Small intestine (tissue), 7 donors: ENCODE measurements at regions not wholly inside any gene's neighbourhood (a gene's known extent, or its start where the extent isn't known, plus 50 kb on each side); places are given as distances from the start of the nearest gene placed in this dataset.

Experiments used
- DNase-seq, 2 donors: peaks; one replicate each; pipeline versions ENCODE4 v3.0.0 to v3.0.0-alpha.2; 2013
- FAIRE-seq: peaks from 2 replicates; lab custom pipeline; 2012; peaks lifted over from hg19 to GRCh38; lab: Jason Lieb, UNC
- H3K27ac ChIP-seq, 3 donors: one replicate each; pipeline ENCODE4 v1.5.1; 2013; ENCODE audit warnings: low read length in 2 of 3, mild to moderate bottlenecking in 2 of 3, control low read depth in 1 of 3, inconsistent platforms in 1 of 3, low read depth in 1 of 3, moderate library complexity in 1 of 3
- H3K27me3 ChIP-seq, 3 donors: one replicate each; pipeline ENCODE4 v1.6.1; 2013; ENCODE audit warnings: low read length in 3 of 3, inconsistent platforms in 1 of 3; ENCODE audit not compliant: control insufficient read depth in 3 of 3, insufficient read depth in 3 of 3
- H3K36me3 ChIP-seq, 3 donors: one replicate each; pipeline ENCODE4 v1.6.1; 2013; ENCODE audit warnings: low read length in 3 of 3, inconsistent platforms in 1 of 3, low read depth in 1 of 3, mild to moderate bottlenecking in 1 of 3, moderate library complexity in 1 of 3; ENCODE audit not compliant: control insufficient read depth in 3 of 3, insufficient read depth in 2 of 3
- H3K4me1 ChIP-seq, 3 donors: one replicate each; pipeline ENCODE4 v1.6.1; 2013; ENCODE audit warnings: low read length in 2 of 3, inconsistent platforms in 1 of 3, low read depth in 1 of 3, mild to moderate bottlenecking in 1 of 3, moderate library complexity in 1 of 3; ENCODE audit not compliant: control insufficient read depth in 3 of 3, insufficient read depth in 2 of 3
- H3K4me3 ChIP-seq, 3 donors: one replicate each; pipeline ENCODE4 v1.5.1; 2013; ENCODE audit warnings: low read length in 3 of 3, control low read depth in 1 of 3, inconsistent platforms in 1 of 3, low read depth in 1 of 3, mild to moderate bottlenecking in 1 of 3, moderate library complexity in 1 of 3
- H3K9me3 ChIP-seq, 2 donors: one replicate each; pipeline ENCODE4 v1.6.1; 2013; ENCODE audit warnings: low read depth in 1 of 2, low read length in 1 of 2; ENCODE audit not compliant: control insufficient read depth in 2 of 2, insufficient read depth in 1 of 2
- WGBS, 3 donors: extraction: QIAGEN DNeasy Blood & Tissue Kit; methylation state at CpG; one replicate each; pipeline ENCODE4 v1.1.7; 2013; 5-methylcytosine and 5-hydroxymethylcytosine counted together
- donor health status: healthy with polysubstance abuse.
- donor health status: control.
- donor health status: control.
- donor health status: Bipolar disorder and iron deficiency.
- donor health status: healthy.

- no peak for DNase-seq
- WGBS, 3 donors = 84 to 86% (median 85%) methylated on average over 4 of the region's 4 CpGs
- no peak overlapping the region for H3K4me3 ChIP-seq
Measured at GRCh38 chr13:29937841-29938240, 87.4 kb upstream of the UBL3 start.

GRCh38 chr13:29937379-29937778 is 87.0 kb upstream of the UBL3 start:
- Histone ChIP-seq H3K36me3 (no peaks in the 10 kb centered on the region), H3K4me3 (no peak overlapping the region), H3K27me3 (no peaks in the 10 kb centered on the region), H3K4me1 (peaks cover 0 to 7% (median 4%) of the 10 kb centered on the region in 3 donors), H3K27ac (no peak overlapping the region), H3K9me3 (no peaks in the 10 kb centered on the region)
- DNase-seq (no peak), FAIRE-seq (no peak)
- 93% methylated on average over 12 of the region's 12 CpGs for WGBS, 3 donors

More at GRCh38 chr13:29937841-29938240, 87.4 kb upstream of the UBL3 start:
- Histone ChIP-seq H3K27ac (no peak overlapping the region), H3K27me3 (no peaks in the 10 kb centered on the region), H3K36me3 (no peaks in the 10 kb centered on the region), H3K9me3 (no peaks in the 10 kb centered on the region), H3K4me1 (peaks cover 0 to 7% (median 4%) of the 10 kb centered on the region in 3 donors)
- FAIRE-seq = no peak

GRCh38 chr13:29936956-29937355 is 86.5 kb upstream of the UBL3 start:
- FAIRE-seq (no peak), DNase-seq (no peak)
- Histone ChIP-seq H3K9me3 (no peaks in the 10 kb centered on the region), H3K27me3 (no peaks in the 10 kb centered on the region), H3K27ac (no peak overlapping the region), H3K4me1 (peaks cover 0 to 7% (median 4%) of the 10 kb centered on the region in 3 donors), H3K4me3 (no peak overlapping the region), H3K36me3 (no peaks in the 10 kb centered on the region)
- WGBS, 3 donors = 70 to 96% (median 83%) methylated on average over 1 of the region's 1 CpG

- H3K36me3 ChIP-seq = no peaks in the 10 kb centered on the region
- peak overlapping the region in 1 of 3 donors; percentile 33 for H3K4me3 ChIP-seq
- peaks cover 0 to 7% (median 4%) of the 10 kb centered on the region in 3 donors for H3K4me1 ChIP-seq
- peak overlapping the region in 1 of 3 donors; percentile 63 for H3K27ac ChIP-seq
- DNase-seq (peak; percentile 23 to 64), FAIRE-seq (no peak)
- no peaks in the 10 kb centered on the region for H3K27me3 ChIP-seq
- 7 to 22% (median 13%) methylated on average over 13 of the region's 13 CpGs for WGBS, 3 donors
- H3K9me3 ChIP-seq = no peaks in the 10 kb centered on the region
Measured at GRCh38 chr13:29936051-29936813, 85.8 kb upstream of the UBL3 start.

GRCh38 chr13:29935309-29935981 is 85.0 kb upstream of the UBL3 start:
- Histone ChIP-seq H3K9me3 (no peaks in the 10 kb centered on the region), H3K27ac (peak overlapping the region in 1 of 3 donors; percentile 3), H3K36me3 (no peaks in the 10 kb centered on the region), H3K27me3 (no peaks in the 10 kb centered on the region), H3K4me3 (no peak overlapping the region), H3K4me1 (peaks cover 0 to 7% (median 4%) of the 10 kb centered on the region in 3 donors)
- FAIRE-seq (no peak), DNase-seq (peak in 1 of 2 donors; percentile 63)
- WGBS, 3 donors = 53 to 60% (median 55%) methylated on average over 6 of the region's 6 CpGs

GRCh38 chr13:29934531-29935308 is 84.3 kb upstream of the UBL3 start:
- WGBS, 3 donors = 60 to 69% (median 61%) methylated on average over 7 of the region's 7 CpGs
- H3K4me3 ChIP-seq = no peak overlapping the region
- peak in 1 of 2 donors; percentile 45 for DNase-seq
- H3K27me3 ChIP-seq = no peaks in the 10 kb centered on the region
- no peak for FAIRE-seq
- H3K36me3 ChIP-seq = no peaks in the 10 kb centered on the region
- no peaks in the 10 kb centered on the region for H3K9me3 ChIP-seq
- H3K4me1 ChIP-seq = peaks cover 0 to 7% (median 4%) of the 10 kb centered on the region in 3 donors
- peak overlapping the region in 1 of 3 donors; percentile 3 for H3K27ac ChIP-seq

- Histone ChIP-seq H3K36me3 (no peaks in the 10 kb centered on the region), H3K27me3 (no peaks in the 10 kb centered on the region), H3K4me3 (no peak overlapping the region), H3K9me3 (no peaks in the 10 kb centered on the region), H3K27ac (no peak overlapping the region), H3K4me1 (peaks cover 0 to 7% (median 4%) of the 10 kb centered on the region in 3 donors)
- FAIRE-seq (no peak), DNase-seq (no peak)
- 96 to 100% (median 100%) methylated on average over 6 of the region's 6 CpGs for WGBS, 3 donors
Measured at GRCh38 chr13:29933401-29933800, 83.0 kb upstream of the UBL3 start.

GRCh38 chr13:29931696-29932095 is 81.3 kb upstream of the UBL3 start:
- no peak for FAIRE-seq

More at GRCh38 chr13:29931696-29932095, 81.3 kb upstream of the UBL3 start:
- no peak for DNase-seq
- Histone ChIP-seq H3K9me3 (no peaks in the 10 kb centered on the region), H3K27ac (no peak overlapping the region), H3K36me3 (no peaks in the 10 kb centered on the region), H3K4me1 (peaks cover 0 to 7% (median 4%) of the 10 kb centered on the region in 3 donors), H3K4me3 (no peak overlapping the region), H3K27me3 (no peaks in the 10 kb centered on the region)
